Stimulated activated CD8-positive, alpha-beta memory T cell treated with anti-CD3 and anti-CD28 coated beads, Interleukin-4, amount 100 ng/mL, for 1 hour (primary cell): ENCODE measurements at regions not wholly inside any gene's neighbourhood (a gene's known extent, or its start where the extent isn't known, plus 50 kb on each side); places are given as distances from the start of the nearest gene placed in this dataset.
"Not testable (repeated sequence)": the region's sequence is repeated elsewhere in the genome, so short reads cannot be mapped to it uniquely, and the experiment has no call there.

Experiments used
- DNase-seq, 2 donors: peaks; one replicate each; pipeline ENCODE4 v3.0.0-alpha.2; 2020; ENCODE audit warnings: low read depth in 2 of 2, low spot score in 1 of 2

- DNase-seq: no peak
Observed at GRCh38 chr1:208465266-208465665, 221.1 kb upstream of the PLXNA2 start.

DNA sequence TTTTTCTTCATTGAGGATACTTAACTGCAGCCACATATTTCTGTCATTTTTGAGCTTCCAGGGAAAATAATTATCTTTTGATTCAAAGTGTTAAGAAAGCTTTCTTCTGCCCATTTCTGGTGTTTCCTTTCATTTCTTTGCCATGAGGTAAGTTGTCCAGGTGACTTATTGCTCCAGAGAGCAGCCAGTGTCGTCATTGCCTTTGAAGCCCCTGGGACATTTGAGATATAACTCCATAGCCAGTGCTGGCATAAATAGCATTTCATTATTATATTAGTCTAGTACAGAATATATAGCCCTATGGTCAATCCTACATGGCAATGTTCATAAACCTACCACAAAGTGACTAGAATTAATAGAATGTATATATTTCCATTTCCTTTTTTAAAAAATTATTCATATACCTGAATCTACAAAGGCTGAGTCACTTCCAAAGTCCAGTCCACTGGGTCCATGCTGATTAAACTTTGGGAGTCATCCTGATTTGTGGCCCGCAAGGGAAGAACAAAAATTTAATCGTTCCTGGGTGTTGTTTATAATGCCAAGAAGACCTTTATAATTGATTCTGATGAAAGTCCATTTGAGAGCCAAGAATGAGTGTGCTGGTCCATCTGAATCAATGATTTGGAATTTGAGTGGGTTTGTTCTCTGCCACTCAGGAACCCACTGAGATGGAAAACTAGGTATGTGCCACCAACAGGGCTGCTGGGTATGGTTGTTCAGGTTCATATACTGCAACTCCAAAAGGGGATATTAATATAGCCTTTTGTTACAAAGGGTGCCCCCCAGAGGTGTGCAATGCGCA, 221.8 kb upstream of the PLXNA2 start:
- DNase-seq: no peak

GRCh38 chr1:208467151-208467780, 223.1 kb upstream of the PLXNA2 start:
- DNase-seq: no peak

DNA sequence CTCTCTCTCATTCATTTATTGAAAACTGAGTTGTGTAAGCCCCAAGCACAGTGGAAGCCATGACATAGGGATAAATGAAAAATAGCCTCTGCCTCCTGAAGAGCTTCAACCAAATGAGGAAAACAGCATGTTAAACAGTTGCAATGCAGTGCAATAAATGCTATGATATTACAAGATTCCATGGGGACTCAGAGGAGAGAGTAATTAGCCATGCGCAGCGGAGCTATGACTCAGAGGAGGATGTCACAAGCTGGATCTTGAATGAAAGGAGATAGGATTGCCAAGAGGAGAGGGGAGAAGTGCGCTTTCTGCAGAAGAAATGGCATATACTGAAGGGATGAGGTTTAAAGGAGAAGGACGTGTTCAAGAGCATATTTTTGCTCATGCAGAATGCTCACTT, 231.3 kb upstream of the PLXNA2 start:
- no peak for DNase-seq

DNA sequence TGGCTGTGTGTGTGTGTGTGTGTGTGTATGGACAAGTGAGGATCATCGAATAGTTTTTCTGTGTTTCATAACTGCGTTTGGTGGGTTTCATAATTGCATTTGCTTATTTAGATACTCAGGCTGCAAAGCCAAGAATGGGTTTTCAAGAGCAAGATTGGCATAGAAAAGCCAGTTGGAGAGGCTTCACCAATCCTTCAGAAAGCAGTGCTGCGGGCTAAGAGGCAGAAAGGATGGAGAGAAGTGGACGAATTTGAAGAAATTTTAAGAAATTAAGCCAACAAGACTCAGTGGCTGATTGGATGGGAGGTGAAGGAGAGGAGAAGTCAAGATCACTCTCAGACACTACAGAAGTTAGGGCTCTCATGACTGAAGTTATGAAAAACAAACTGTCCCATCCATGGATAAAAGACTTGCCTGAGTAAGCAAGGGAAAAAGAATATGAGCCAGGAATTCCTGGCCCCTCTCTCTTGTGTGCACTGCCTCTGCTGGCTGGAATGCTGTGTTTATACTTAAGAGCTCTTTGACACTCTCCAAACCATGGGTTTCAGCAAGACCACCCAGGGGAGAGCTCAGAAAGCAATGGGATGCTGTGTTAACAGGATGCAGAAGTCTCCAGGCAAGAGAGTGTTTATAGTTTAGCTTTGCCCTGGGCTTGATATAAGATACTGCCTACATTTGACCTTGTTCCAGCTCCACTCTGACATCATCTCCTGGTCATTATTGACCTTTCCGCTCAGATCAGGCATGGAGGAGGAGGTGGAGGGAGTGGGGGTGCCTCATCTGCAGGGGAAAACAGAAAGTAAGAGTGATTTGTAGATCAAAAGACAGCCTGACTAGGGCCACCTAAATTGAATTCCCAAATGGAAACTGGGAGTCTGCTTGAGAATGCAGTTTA, 232.0 kb upstream of the PLXNA2 start:
- DNase-seq: no peak

- DNase-seq: no peak
Observed at GRCh38 chr1:208476846-208477170, 232.6 kb upstream of the PLXNA2 start.

- no peak for DNase-seq
Observed at GRCh38 chr1:208479435-208479834, 235.3 kb upstream of the PLXNA2 start.

DNA sequence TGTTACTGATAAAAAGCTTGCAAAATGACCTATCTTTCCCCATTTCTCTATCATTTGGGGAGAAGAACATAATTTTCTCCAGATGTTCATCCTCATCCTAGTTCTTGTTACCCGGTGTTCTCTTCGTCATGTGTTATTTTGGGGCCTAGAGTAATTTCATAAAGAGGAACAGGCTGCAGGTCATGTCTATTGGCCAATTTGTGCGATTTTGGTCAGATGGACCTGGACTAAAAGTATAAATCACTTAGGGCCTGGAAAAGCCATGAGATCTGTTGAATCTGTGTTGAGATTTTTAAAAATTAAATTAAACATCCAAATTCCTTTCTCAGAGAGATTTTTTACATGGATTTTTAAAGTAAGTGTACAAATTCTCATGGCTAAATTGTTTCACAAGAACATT, 241.3 kb upstream of the PLXNA2 start:
- DNase-seq: no peak

DNA sequence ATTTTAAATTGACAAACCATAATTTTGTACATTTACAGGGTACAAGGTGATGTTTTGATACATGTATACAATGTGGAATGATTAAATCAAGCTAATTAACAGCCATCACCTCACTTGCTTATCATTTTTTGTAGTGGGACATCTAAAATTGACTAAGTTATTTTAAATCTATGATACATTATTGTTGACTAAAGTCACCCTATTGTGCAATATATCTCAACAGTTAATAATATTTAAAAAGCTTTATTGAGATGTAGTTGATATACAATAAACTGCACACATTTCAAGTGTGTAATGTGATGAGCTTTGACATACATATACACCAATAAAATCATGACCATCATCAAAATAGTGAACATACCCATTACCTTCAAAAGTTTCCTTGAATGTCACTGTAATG, 242.5 kb upstream of the PLXNA2 start:
- no peak for DNase-seq

DNA sequence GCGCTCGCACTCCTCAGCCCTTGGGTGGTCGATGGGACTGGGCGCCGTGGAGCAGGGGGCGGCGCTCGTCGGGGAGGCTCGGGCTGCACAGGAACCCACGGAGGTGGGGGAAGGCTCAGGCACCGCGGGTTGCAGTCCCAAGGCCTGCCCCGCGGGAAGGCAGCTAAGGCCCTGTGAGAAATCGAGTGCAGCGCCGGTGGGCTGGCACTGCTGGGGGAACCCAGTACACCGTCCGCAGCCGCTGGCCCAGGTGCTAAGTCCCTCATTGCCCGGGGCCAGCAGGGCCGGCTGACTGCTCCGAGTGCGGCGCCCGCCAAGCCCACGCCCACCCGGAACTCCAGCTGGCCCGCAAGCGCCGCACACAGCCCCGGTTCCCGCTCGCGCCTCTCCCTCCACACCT, 244.2 kb upstream of the PLXNA2 start:
- not testable (repeated sequence) for DNase-seq

DNA sequence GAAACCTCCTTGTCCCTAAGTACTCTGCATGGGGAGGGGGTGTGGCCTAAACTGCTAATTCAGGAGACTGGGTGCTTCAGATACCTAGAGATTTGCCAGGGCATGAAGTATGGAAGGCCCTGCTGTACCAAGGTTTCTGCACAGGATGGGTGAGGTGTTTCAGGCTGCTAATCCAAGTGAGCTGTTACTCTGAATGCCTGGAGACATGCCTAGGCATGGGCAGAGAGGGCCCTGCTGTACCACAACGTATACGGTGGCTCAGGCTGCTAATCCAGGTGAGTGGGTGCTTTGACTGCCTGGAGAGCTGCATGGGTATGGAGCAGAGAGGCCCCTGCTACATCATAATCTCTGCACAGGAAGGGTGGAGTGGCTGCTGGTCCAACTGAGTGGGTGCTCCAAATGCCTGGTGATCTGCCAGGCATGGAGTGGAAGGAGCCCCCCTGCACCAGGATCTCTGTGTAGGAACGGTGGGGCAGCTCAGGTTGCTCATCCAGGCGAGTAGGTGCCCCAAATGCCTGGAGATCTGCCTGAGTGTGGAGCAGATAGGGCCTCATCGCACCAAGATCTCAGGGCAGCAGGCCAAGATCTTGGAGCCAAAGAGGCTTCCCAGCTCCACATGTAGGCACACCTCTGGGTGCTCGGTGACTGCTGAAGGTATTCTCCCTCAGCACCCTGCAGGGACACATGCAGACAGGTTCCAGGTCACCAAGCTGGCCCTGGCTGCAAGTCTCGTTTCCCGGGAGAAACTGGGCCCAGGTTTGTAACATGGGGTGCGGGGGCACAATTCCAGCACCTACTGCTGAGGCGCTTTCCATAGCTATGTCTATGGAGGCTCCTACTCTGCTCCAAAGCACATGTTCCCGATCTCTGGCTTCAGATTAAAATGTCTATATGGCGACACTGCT, 252.5 kb upstream of the PLXNA2 start:
- no peak for DNase-seq

GRCh38 chr1:208497866-208498541, 253.8 kb upstream of the PLXNA2 start:
- no peak for DNase-seq

DNA sequence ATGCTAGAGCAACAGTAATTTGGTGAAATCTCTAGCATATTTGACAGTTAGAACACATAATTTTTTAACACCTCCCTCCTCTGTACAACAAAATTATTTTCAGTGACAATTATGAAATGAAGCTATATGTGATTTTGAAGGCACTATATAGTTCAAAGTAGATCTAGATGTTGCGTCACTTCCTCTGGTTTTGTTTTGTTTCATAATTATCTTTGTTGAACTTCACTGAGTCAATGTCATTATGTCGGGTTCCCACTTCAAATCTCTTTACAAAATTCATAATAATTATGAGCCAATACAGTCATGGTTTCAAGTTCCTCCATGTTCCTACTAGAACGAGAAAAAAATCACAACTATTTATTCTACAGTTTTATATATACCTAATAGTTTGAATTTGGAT, 254.8 kb upstream of the PLXNA2 start:
- DNase-seq: no peak

GRCh38 chr1:208499601-208500000, 255.4 kb upstream of the PLXNA2 start:
- DNase-seq: no peak

DNA sequence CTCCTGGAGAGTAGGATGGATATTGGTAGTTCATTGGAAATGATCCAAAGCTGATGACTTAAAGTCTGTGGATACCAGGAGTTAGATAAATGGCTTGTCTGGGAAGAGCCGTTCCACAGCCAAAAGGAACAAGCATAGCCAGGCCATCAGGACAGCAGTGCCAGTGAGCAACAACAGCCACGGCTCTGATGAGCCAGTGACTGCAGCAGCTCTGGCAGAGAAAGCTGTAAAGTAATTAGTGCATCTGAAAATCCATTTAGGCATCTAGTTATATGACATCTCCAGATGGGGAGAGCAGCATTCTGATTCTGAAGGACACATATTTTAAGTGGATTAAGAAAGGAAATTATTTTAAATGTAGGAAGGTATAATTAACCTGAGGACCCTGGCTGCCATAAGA, 256.2 kb upstream of the PLXNA2 start:
- no peak for DNase-seq

GRCh38 chr1:208501542-208501941, 257.4 kb upstream of the PLXNA2 start:
- DNase-seq: no peak

DNA sequence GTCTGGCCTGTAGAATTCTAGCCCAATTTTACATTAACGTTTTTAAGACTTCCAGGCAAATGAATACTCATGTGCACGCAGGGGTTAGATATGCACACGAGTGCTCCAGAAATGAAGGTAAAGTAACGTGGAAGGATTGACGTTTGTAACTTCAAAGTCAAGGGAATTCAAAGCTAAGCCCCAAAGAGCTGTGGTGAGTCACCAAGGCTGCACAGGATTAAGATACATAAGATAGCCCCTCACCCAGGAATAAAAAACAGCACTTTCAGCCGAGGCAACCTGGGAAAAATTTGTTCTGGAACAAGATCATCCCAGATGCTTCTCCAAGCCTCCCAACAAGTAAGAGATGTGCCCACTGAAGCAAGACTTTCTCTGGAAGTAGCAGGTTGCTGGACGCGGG, 259.6 kb upstream of the PLXNA2 start:
- no peak for DNase-seq

DNA sequence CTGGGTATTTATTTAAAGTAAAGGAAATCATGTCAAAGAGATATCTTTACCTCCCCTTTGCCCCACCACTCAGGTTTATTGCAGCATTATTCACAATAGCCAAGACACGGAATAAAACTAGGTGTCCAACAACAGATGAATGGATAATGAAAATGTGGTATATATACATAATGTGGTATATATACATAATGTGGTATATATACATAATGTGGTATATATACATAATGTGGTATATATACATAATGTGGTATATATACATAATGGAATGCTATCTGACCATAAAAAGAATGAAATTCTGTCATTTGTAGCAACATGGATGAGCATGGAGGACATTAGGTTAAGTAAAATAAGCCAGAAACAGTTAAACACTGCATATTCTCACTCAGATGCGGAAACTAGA, 262.6 kb upstream of the PLXNA2 start:
- no peak for DNase-seq

DNA sequence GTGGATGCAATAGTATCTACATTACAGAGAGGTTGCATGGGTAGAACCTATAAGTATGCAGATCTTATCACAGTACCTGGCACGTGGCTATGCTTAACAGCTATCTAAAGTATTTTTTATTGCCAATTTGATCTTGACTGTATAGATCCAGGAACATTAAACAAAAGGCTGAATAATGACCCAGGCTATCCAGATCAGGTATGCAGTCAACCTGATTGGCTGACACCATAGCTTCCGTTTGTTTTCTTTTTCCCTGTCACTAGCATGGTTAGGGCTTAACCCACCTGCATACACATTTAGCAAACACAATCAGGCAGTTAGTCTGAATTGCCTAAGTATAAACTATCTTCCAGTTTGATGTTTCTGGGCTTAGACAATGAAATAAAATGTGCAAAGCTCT, 264.9 kb upstream of the PLXNA2 start:
- DNase-seq: no peak

- no peak for DNase-seq
Observed at GRCh38 chr1:208510192-208510952, 266.2 kb upstream of the PLXNA2 start.
